GM18907 (cell line): ENCODE measurements at regions not wholly inside any gene's neighbourhood (a gene's known extent, or its start where the extent isn't known, plus 50 kb on each side); places are given as distances from the start of the nearest gene placed in this dataset.

Experiments used
- ATAC-seq: cut with Tn5 transposase; IDR thresholded peaks from one replicate; pipeline ENCODE4 v1.9.1; 2021; ENCODE audit warnings: mild to moderate bottlenecking, moderate library complexity; ENCODE audit not compliant: unreplicated experiment

DNA sequence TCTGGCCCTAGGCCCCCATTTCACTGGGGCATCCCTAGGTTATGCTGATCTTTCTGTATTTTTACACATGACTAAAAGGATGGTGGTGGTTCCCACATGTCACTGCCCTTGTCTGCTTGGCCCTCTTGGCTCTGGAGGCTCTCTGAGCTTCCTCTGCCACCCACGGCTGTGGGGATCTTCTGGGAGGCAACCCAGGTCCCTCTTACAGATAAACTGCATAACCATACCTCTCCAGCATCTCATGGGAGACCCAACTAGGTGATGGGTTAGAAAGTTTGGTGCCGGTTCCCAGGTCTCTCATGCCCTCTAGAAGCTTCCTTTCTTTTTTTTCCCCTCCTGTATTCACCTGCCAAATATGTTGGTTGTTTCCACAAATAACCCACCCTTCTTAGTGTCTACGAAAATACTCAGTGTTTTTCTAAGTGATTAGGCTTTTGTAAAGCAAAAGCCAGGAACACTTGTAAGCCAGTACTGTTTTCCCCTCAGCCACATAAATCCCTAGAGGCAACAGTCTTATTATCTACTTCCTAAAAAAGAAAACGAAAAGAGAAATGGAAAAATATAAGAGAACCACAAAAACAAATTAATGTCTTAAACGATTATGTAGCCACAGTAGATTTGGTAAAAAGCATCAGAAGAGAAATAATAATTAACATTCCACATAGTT, 71.7 kb upstream of the SMLR1 start:
- no peak for ATAC-seq

DNA sequence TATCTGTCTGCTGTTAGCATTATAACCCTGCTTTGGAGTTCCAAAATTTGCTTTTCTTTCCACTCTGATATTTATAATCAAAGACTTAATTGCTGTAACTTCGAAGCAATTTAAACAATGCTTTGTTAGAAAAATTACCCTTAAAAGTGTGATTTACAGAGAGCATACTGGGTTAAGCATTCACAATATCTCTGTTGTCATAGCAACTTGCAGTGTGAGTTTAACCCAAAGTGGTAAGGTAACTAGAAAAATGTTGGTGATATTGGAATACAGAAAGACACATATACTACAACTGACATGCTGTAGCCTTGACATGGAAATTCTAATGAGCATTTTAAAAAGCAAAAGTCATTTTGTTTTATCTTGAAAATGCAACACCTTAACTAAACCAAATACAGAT, 70.4 kb upstream of the SMLR1 start:
- ATAC-seq = no peak

DNA sequence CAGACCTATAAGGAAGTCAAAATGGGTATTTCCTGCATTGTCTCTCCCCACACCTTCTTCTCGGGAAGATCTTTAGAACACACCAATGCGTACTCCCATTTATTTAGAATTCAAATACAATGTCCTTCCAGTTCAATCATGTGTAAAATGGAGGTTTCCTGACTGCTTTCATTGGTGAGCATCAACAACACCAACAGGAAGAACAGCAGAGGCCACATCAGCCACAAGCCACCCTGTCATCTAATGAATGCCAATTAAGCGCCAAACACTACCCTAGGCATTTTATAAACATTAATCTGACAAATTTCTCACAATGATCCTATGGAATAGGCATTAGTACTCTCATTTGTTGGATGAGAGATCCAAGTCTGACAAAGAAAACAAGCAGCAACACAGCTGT, 68.4 kb upstream of the SMLR1 start:
- ATAC-seq = no peak

DNA sequence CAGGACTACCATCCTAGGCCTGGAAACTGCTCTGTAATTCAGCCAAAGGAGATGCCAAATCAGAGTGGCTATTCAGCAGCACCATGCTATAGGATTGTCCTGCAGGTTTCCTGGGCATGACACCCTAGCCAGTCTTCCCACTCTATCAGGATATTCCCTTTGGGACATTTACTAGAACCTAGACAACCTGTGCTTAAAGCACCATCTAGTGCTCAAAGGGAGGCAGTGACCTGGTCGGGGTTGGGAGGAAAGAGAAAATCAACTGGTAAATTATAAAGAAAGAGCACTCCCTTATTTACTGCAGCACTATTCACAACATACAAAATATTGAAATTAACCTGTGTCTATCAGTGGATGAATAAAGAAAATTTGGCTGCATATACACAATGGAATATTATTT, 67.2 kb upstream of the SMLR1 start:
- ATAC-seq = no peak

- no peak for ATAC-seq
These were observed 65.9 kb upstream of the SMLR1 start for GRCh38 chr6:130761286-130761685.

GRCh38 chr6:130765181-130765727, 62.0 kb upstream of the SMLR1 start:
- no peak for ATAC-seq

DNA sequence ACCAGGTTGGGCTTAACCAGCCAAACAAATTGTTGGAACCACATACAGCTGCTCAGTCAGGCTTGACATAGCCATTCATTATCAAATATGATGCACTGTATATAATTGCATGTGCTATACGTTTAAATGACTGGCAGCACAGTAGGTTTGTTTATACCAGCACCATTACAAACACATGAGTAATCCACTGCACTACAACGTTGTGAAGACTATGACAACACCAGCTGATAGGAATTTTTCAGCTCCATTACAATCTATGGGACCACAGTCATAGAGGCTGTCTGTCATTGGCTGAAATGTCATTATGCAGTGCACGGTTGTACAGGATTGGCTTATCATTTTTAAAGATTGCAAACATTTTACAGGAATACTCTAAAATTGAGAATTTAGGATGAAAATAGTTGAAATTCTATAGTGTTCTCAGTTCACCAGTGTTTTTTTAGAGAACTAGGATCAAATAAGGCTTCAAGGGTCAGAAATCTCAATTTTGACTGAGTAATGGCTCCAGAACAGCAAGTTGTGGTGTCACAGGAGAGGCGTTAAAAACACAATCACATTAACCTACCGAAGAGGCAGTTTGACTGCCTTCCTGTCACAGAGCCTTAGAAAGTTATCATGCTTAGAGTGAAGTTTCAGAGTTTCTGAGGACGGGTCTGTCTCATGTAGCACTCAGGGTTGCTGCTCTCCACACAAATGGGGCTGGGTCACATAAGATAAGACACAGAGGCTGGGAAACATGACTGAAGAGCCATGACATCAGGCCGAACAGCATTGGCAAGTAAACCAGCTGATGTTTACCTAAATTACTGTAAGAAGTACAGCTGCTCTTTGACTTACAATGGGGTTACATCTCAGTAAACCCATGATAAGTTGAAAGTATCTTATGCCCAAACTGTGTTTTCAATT, 60.7 kb upstream of the SMLR1 start:
- no peak for ATAC-seq

DNA sequence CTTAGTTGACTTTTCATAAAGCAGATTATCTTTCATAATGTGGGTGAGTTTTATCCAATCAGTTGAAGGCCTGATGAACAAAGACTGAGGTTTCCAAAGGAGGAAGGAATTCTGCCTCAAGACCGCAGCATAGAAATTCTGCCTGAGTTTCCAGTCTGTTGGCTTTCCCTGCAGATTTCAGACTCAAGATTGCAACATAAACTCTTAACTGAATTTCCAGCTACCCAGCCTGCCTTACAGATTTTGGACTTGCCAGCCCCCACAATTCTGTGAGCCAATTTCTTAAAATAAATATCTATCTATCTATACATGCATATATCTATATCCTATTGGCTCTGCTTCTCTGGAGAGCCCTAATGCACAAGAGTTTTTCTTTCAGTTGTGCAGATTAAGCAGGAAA, 57.3 kb upstream of the SMLR1 start:
- no peak for ATAC-seq

DNA sequence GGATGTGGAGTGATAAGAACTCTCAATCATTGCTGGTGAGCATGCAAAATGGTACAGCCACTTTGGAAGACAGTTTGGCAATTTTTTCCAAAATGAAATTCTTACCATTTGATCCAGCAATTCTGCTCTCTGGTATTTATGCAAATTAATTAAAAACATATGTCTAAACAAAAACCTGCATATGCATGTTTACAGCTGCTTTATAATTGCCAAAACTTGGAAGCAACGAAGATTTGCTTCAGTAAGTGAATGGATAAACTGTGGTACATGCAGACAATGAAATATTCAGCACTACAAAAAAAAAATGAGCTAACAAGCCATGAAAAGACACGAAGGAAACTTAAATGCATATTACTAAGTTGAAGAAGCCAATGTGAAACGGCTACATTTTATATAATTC, 55.5 kb upstream of the SMLR1 start:
- ATAC-seq = no peak

GRCh38 chr6:130773860-130774259, 53.3 kb upstream of the SMLR1 start:
- ATAC-seq = no peak

DNA sequence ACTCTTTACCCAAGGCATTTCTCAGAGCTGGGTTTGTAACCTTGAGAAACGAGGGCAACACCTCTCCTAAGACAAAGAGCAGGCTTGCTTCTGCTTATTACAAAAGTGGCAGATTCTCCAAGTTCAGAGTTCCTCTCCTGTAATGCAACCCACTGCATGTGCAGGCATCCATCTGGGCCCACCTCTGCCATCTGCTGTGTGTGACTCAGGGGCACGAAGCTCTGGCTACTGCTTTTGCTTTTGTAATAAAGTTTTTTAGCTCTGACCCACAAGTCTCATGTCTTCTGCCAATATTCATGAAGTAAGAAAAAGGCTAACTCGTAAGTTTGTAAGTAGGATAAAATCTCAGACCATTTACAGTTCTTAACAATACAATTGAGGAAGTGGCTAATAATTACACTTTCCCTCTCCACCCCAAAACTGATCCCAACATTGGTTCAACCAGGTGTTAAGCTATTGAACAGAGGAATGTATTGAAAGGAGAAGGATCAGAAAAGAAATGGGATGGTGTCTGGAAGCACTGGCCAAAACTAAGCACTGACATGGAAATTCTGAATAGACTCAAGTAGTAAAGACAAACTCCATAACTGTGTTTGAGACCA, 51.7 kb upstream of the SMLR1 start:
- no peak for ATAC-seq

GRCh38 chr6:130776287-130776925, 50.8 kb upstream of the SMLR1 start:
- ATAC-seq = peak; percentile 94
